H9 (cell line): ENCODE measurements at regions not wholly inside any gene's neighbourhood (a gene's known extent, or its start where the extent isn't known, plus 50 kb on each side); places are given as distances from the start of the nearest gene placed in this dataset.

Experiments
- DNase-seq: peaks from one replicate; pipeline ENCODE4 v3.0.0-alpha.2; 2017
- H2AFZ ChIP-seq: one replicate; pipeline ENCODE4 v1.6.1; 2013; ENCODE audit warnings: mild to moderate bottlenecking, low read length, control low read depth, moderate library complexity
- H2AK5ac ChIP-seq: 2 replicates; pipeline ENCODE4 v1.6.1; 2013; ENCODE audit warnings: low read length, control low read depth, mixed read lengths; ENCODE audit not compliant: insufficient read length
- H2BK120ac ChIP-seq: one replicate; pipeline ENCODE4 v1.6.1; 2013; ENCODE audit warnings: low read depth, mild to moderate bottlenecking, low read length, control low read depth, inconsistent platforms; ENCODE audit not compliant: poor library complexity, severe bottlenecking
- H2BK12ac ChIP-seq: 2 replicates; pipeline ENCODE4 v1.6.1; 2013; ENCODE audit warnings: low read length, control low read depth, mixed read lengths, low read depth; ENCODE audit not compliant: insufficient read length
- H2BK15ac ChIP-seq: 2 replicates; pipeline ENCODE4 v1.6.1; 2013; ENCODE audit warnings: low read depth, low read length, control low read depth
- H2BK20ac ChIP-seq: one replicate; pipeline ENCODE4 v1.6.1; 2013; ENCODE audit warnings: low read depth, mild to moderate bottlenecking, low read length, control low read depth, inconsistent platforms; ENCODE audit not compliant: poor library complexity, severe bottlenecking
- H2BK5ac ChIP-seq: 2 replicates; pipeline ENCODE4 v1.6.1; 2013; ENCODE audit warnings: low read length, control low read depth, mixed read lengths; ENCODE audit not compliant: insufficient read length
- H3K14ac ChIP-seq: 2 replicates; pipeline ENCODE4 v1.6.1; 2013; ENCODE audit warnings: low read length, control low read depth; ENCODE audit not compliant: insufficient read depth
- H3K18ac ChIP-seq: 2 replicates; pipeline ENCODE4 v1.6.1; 2013; ENCODE audit warnings: low read depth, mild to moderate bottlenecking, mixed read lengths, low read length, control low read depth; ENCODE audit not compliant: insufficient read length
- H3K23ac ChIP-seq: 2 replicates; pipeline ENCODE4 v1.6.1; 2013; ENCODE audit warnings: low read length, control low read depth, mixed read lengths, low read depth; ENCODE audit not compliant: insufficient read length
- H3K23me2 ChIP-seq: 2 replicates; pipeline ENCODE4 v1.6.1; 2013; ENCODE audit warnings: low read depth, mild to moderate bottlenecking, mixed read lengths, low read length, control low read depth; ENCODE audit not compliant: insufficient read length, poor library complexity, severe bottlenecking
- H3K27ac ChIP-seq: 2 replicates; pipeline ENCODE4 v1.5.1; 2013; ENCODE audit warnings: low read length, control low read depth, mixed read lengths, low read depth; ENCODE audit not compliant: insufficient read length
- H3K27me3 ChIP-seq: 2 replicates; pipeline ENCODE4 v1.6.1; 2013; ENCODE audit warnings: low read length, control low read depth, inconsistent platforms; ENCODE audit not compliant: insufficient read depth
- H3K4ac ChIP-seq: 2 replicates; pipeline ENCODE4 v1.6.1; 2013; ENCODE audit warnings: low read depth, mild to moderate bottlenecking, control low read depth, inconsistent platforms, low read length, moderate library complexity
- H3K4me1 ChIP-seq: 2 replicates; pipeline ENCODE4 v1.6.1; 2013; ENCODE audit warnings: low read length, control low read depth, inconsistent platforms; ENCODE audit not compliant: insufficient read depth
- H3K4me2 ChIP-seq: 2 replicates; pipeline ENCODE4 v1.6.1; 2013; ENCODE audit warnings: low read length, control low read depth, mixed read lengths; ENCODE audit not compliant: insufficient read length, insufficient read depth
- H3K56ac ChIP-seq: 2 replicates; pipeline ENCODE4 v1.6.1; 2013; ENCODE audit warnings: low read depth, mild to moderate bottlenecking, mixed read lengths, low read length, control low read depth; ENCODE audit not compliant: insufficient read length
- H3K79me1 ChIP-seq: 2 replicates; pipeline ENCODE4 v1.6.1; 2013; ENCODE audit warnings: low read depth, mild to moderate bottlenecking, moderate library complexity, low read length, control low read depth, inconsistent platforms; ENCODE audit not compliant: insufficient read depth, poor library complexity, severe bottlenecking
- H3K79me2 ChIP-seq: 2 replicates; pipeline ENCODE4 v1.6.1; 2013; ENCODE audit warnings: low read length, control low read depth, inconsistent platforms; ENCODE audit not compliant: insufficient read depth
- H3K9ac ChIP-seq: 2 replicates; pipeline ENCODE4 v1.6.1; 2013; ENCODE audit warnings: low read length, control low read depth, mixed read lengths; ENCODE audit not compliant: insufficient read length; ENCODE audit errors: extremely low read depth
- H3K9me3 ChIP-seq: one replicate; pipeline ENCODE4 v1.6.1; 2013; ENCODE audit warnings: low read depth, low read length, inconsistent platforms; ENCODE audit not compliant: control insufficient read depth
- H3T11ph ChIP-seq: one replicate; pipeline ENCODE4 v1.6.1; 2013; ENCODE audit warnings: mild to moderate bottlenecking, low read length, control low read depth, inconsistent platforms
- H4K20me1 ChIP-seq: one replicate; pipeline ENCODE4 v1.6.1; 2013; ENCODE audit not compliant: control insufficient read depth, insufficient read length, insufficient read depth
- H4K5ac ChIP-seq: 2 replicates; pipeline ENCODE4 v1.6.1; 2013; ENCODE audit warnings: low read depth, mild to moderate bottlenecking, mixed read lengths, low read length, control low read depth; ENCODE audit not compliant: insufficient read length
- H4K8ac ChIP-seq: replicated peaks from 2 replicates; pipeline ENCODE4 v1.6.1; 2013; ENCODE audit warnings: low read length, control low read depth, mixed read lengths, low read depth; ENCODE audit not compliant: insufficient read length
- H4K91ac ChIP-seq: 2 replicates; pipeline ENCODE4 v1.6.1; 2013; ENCODE audit warnings: low read depth, mild to moderate bottlenecking, moderate library complexity, mixed read lengths, low read length, control low read depth; ENCODE audit not compliant: insufficient read length
- H3K27ac Mint-ChIP-seq, 3 experiments: 2 replicates in 2 of 3; 3 replicates in 1 of 3; pipeline ENCODE4 v1.8.0; 2020 to 2021; ENCODE audit warnings: mixed read lengths in 3 of 3, mild to moderate bottlenecking in 1 of 3, moderate library complexity in 1 of 3
- H3K27me3 Mint-ChIP-seq: 2 replicates; pipeline ENCODE4 v1.8.0; 2021; ENCODE audit warnings: low read depth, mild to moderate bottlenecking, moderate library complexity, mixed read lengths
- H3K36me3 Mint-ChIP-seq, 3 experiments: 2 replicates in 2 of 3; 3 replicates in 1 of 3; pipeline ENCODE4 v1.8.0; 2020 to 2021; ENCODE audit warnings: low read depth in 3 of 3, mixed read lengths in 3 of 3; ENCODE audit not compliant: insufficient read depth in 1 of 3
- H3K4me1 Mint-ChIP-seq, 2 experiments: 2 replicates each; pipeline ENCODE4 v1.8.0; 2020; ENCODE audit warnings: mixed read lengths in 2 of 2
- H3K4me3 Mint-ChIP-seq, 2 experiments: 2 replicates in 1 of 2; 3 replicates in 1 of 2; pipeline ENCODE4 v1.8.0; 2020 to 2021; ENCODE audit warnings: mild to moderate bottlenecking in 2 of 2, mixed read lengths in 2 of 2, moderate library complexity in 1 of 2
- H3K9me3 Mint-ChIP-seq, 2 experiments: 2 replicates in 1 of 2; 3 replicates in 1 of 2; pipeline ENCODE4 v1.8.0; 2020; ENCODE audit warnings: mild to moderate bottlenecking in 2 of 2, mixed read lengths in 2 of 2, moderate library complexity in 1 of 2
- CTCF ChIP-seq: fragments of 200-600 bp; sonication (generic); conservative IDR thresholded peaks from 3 replicates; pipeline ENCODE4 v1.8.0; 2021; ENCODE audit warnings: antibody characterized with exemption, mild to moderate bottlenecking
- WGBS: extraction: QIAGEN DNeasy Blood & Tissue Kit; methylation state at CpG from one replicate; pipeline ENCODE4 v1.1.7; 2013; ENCODE audit warnings: missing lambda C conversion rate, low lambda C conversion rate, mixed read lengths; ENCODE audit not compliant: insufficient read length; ENCODE audit errors: extremely low coverage; 5-methylcytosine and 5-hydroxymethylcytosine counted together

- Mint-ChIP-seq H3K27me3 (no peaks in the 10 kb centered on the region), H3K27ac (peak overlapping the region in 2 of 3 experiments; percentile 59 to 81; a peak in 2 of 7 replicates), H3K4me3 (no peak overlapping the region), H3K4me1 (peaks cover 0 to 6% of the 10 kb centered on the region in 2 experiments; a peak in 2 of 4 replicates), H3K36me3 (no peaks in the 10 kb centered on the region; a peak in 1 of 7 replicates), H3K9me3 (no peaks in the 10 kb centered on the region; a peak in 2 of 5 replicates)
- no peak overlapping the region for H4K5ac ChIP-seq
- H4K20me1 ChIP-seq, result no peaks in the 10 kb centered on the region
- no peaks in the 10 kb centered on the region for H3K27me3 ChIP-seq
- no peak for TF ChIP-seq CTCF
- no peak for DNase-seq
- H3K23me2 ChIP-seq, result no peaks in the 10 kb centered on the region
- H2AK5ac ChIP-seq, result no peak overlapping the region
- H3K4me2 ChIP-seq, result no peak overlapping the region
- no peaks in the 10 kb centered on the region for H3K4me1 ChIP-seq
- no peak overlapping the region for H3K27ac ChIP-seq
- no peak overlapping the region for H3K18ac ChIP-seq
- H3K9me3 ChIP-seq, result no peaks in the 10 kb centered on the region
- H2BK15ac ChIP-seq, result no peak overlapping the region
- H3K79me1 ChIP-seq, result no peaks in the 10 kb centered on the region
- H3K79me2 ChIP-seq, result no peaks in the 10 kb centered on the region
- H3K23ac ChIP-seq, result no peak overlapping the region
- H2BK12ac ChIP-seq, result no peak overlapping the region
- H3K9ac ChIP-seq, result no peak overlapping the region
- no peak overlapping the region for H4K91ac ChIP-seq
- H3K4ac ChIP-seq, result no peak overlapping the region
- no peak overlapping the region for H2BK20ac ChIP-seq
- H3T11ph ChIP-seq, result no peak overlapping the region
- no peak overlapping the region for H4K8ac ChIP-seq
- no CpG with 5 or more reads among the region's 4 CpGs for WGBS
- no peak overlapping the region for H3K56ac ChIP-seq
- H2BK5ac ChIP-seq, result no peak overlapping the region
- no peak overlapping the region for H2AFZ ChIP-seq
- no peak overlapping the region for H2BK120ac ChIP-seq
- no peak overlapping the region for H3K14ac ChIP-seq
These were observed 372.1 kb upstream of the RIOK2 start for GRCh38 chr5:97554977-97555643.
